Activated CD4-positive, alpha-beta T cell treated with anti-CD3 and anti-CD28 coated beads for 24 hours (primary cell): ENCODE measurements at regions not wholly inside any gene's neighbourhood (a gene's known extent, or its start where the extent isn't known, plus 50 kb on each side); places are given as distances from the start of the nearest gene placed in this dataset.
"Not testable (repeated sequence)": the region's sequence is repeated elsewhere in the genome, so short reads cannot be mapped to it uniquely, and the experiment has no call there.

Experiments
- DNase-seq, 2 donors: peaks; one replicate each; pipeline ENCODE4 v3.0.0-alpha.2; 2020; ENCODE audit warnings: low read depth in 2 of 2

DNA sequence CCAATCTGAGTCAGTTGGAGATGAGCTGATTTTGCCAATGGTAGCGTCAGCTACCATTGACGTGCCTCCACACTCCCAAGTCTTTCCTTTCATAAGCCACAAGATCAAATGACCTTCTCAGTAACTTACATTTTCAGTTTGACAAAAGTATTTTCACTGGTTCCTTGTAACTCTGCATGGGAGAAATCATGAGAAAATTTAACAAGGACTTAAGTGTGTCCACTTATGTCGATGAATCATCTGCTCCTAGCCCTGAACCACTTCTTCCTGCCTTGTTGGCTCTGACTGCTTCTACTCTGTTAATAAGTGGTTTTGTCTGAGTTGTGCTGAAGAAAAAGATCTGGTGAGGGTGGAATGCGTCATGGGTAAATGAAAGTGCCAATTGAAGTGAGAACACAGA is 101.2 kb downstream of the NFKBIZ start:
- DNase-seq: no peak

GRCh38 chr3:101950985-101951733 is 101.8 kb downstream of the NFKBIZ start:
- no peak for DNase-seq

DNA sequence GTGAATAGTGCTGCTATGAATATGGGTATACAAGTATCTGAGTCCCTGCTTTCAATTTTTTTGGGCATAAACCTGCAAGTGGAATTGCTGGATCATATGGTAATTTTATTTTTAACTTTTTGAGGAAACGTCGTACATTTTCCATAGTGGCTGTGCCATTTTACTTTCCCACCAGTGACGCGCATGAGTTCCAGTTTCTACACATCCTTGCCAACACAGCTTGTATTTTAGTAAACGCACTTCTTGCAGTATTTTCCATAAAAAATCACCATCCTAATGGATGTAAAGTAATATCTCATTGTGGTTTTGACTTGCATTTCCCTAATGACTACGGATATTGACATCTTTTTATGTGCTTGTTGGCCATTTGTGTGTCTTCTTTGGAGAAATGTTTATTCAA is 105.0 kb downstream of the NFKBIZ start:
- DNase-seq: no peak

DNA sequence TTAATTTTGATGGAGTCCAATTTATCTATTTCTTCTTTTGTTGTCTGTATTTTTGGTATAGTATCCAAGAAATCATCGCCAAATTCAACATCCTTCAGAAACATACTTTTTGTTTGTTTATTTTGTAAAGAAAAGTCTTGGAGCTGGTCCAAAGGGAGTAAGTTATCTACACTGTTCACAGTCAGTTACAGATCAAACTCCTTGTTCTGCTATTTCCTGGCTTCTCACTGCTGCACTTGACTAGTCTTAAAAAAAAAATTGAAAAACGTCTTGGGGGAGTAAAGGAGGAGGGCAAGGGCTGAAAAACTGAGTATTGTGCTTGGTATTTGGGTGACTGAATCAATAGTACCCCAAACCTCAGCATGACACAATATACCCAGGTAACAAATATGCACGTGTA is 105.6 kb downstream of the NFKBIZ start:
- no peak for DNase-seq

GRCh38 chr3:101962055-101962454 is 112.7 kb downstream of the NFKBIZ start:
- DNase-seq: no peak

DNA sequence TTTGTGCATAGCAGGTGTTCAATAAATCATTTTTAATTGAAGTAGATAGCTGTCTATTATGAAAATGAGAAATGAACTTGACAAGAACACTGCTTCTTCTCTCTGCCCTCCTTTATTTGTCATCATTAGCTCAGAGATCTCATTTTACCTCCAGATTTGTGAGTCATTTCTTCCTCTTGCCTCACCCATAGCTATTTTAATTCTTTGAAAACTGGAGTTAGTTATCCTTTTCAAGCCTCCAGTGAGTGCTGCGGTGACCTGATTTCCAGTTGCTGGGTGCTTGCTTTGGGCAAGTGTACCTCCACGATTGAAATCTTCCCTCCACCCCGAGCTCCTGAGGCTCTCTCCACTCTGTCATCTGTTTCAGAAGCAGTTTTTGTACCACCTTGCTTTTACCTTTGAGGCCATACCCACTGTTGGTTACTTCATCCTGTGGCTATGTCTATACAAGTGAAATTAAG is 114.6 kb downstream of the NFKBIZ start:
- no peak for DNase-seq

- no peak for DNase-seq
Observed at GRCh38 chr3:101964861-101965260, 115.5 kb downstream of the NFKBIZ start.

GRCh38 chr3:101966226-101966625 is 116.9 kb downstream of the NFKBIZ start:
- no peak for DNase-seq

GRCh38 chr3:101970212-101970611 is 120.9 kb downstream of the NFKBIZ start:
- no peak for DNase-seq

GRCh38 chr3:101970905-101971304 is 121.6 kb downstream of the NFKBIZ start:
- no peak for DNase-seq

DNA sequence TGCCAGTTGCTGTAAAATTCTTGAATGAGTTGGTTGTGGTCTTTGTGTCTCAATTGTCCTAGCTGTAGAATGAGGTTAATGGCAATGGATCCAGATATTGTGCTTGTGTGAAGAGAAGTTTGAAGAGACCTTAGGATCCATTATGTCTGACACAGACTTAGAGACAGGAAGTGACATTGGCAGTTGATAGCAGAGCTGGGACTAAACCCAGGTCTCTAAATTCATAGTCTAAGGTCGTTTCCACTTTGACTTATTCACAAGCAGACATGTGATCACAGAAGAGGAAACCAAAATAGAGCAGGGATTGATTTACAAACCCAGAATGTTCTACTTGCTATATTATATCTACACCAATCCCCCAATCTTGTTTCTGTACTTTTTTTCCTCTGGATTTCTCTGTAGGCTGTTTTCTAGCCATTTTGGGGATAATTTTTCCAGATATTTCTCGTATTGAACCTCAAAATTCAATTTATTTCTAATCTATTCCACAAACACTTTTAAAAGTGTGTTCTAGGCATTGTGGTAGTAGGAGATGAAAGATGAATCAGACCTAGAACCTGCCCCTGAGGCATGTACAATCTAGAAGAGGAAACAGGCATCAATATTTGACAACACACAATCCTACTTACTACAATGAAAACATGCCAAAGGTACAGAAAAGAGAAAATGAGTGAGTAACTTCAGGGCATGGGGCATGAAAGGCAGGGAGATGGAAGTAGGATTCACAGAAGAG is 123.3 kb downstream of the NFKBIZ start:
- DNase-seq: no peak

- no peak for DNase-seq
Observed at GRCh38 chr3:101973163-101973505, 123.8 kb downstream of the NFKBIZ start.

GRCh38 chr3:101975415-101975814 is 126.1 kb downstream of the NFKBIZ start:
- not testable (repeated sequence) for DNase-seq

DNA sequence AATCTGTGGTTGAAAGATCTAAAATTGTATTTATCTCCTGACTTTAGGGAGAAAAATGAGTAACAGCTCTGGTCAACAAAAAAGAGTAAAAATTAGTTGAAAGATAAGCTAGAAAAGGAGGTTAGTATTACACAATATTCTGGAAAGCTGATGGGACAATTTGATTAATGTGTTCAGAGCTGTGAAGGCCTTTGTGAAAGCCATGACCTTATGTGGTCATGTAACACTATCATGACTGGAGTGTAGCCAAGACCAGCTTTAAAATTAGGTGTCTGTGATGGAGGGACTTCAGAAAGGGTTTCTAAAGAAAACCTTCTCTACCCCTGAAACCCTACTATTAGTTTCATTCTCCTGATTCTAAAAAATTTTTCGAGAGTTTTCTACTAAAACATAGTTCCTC is 127.2 kb downstream of the NFKBIZ start:
- no peak for DNase-seq

- no peak for DNase-seq
Observed at GRCh38 chr3:101978348-101978747, 129.0 kb downstream of the NFKBIZ start.

DNA sequence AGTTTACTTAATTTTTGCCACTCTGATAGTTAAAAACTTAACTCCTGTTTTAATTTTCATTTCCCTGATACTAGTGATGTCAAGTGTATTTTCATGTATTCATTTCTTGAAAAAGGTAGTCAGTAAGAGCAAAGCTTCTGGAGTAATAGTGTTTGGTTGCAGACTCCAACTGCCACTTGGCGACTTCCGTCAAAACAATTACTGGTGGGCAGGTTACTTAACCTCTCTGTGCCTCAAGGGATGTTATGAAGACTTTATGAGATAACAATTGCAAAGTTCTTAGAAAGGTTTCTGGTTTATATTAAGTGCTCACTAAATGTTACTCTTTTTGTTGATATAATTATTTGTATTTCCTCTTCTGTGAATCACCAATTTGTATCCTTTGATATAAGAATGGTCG is 129.7 kb downstream of the NFKBIZ start:
- DNase-seq: no peak

DNA sequence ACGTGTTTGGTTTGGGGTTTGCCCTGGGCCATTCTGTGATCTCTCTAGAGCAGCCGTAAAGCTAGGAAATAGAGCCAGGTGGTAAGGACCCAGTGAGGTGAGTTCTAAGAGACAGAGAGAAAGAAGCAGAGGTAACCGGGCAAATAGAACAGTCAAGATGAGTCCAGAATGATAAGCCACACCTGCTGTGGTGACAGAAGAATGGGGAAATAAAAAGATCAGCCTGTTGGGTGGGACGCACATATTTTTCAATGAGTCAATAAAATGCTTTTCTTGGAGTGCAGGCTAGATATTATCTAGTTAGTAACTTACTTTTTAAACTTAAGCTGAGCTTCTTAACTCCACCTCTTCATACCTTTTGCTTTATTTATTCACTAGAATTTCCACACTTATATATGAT is 135.0 kb downstream of the NFKBIZ start:
- no peak for DNase-seq

GRCh38 chr3:101988596-101988995 is 139.3 kb downstream of the NFKBIZ start:
- peak in 1 of 2 donors; percentile 5 for DNase-seq

GRCh38 chr3:101989578-101990200 is 140.4 kb downstream of the NFKBIZ start:
- DNase-seq: no peak

DNA sequence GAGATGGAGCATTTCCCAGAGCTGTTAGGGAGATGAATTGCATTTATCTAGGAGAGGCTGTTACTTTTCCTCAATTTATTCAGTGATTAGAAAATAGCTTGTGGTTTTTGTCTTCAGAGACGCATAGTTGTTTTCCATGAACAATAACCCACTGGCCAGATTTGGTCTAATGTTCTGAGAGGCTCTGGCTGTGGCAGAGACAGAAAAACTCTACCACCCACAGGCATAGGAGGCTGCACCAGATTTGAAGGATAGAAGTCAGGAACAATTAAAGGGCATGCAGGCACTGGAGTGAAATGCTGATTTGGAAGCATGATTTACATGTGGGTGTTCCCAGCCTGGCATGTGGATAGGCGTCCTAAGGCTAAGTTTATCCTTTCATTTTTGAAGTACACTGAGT is 143.5 kb downstream of the NFKBIZ start:
- no peak for DNase-seq

DNA sequence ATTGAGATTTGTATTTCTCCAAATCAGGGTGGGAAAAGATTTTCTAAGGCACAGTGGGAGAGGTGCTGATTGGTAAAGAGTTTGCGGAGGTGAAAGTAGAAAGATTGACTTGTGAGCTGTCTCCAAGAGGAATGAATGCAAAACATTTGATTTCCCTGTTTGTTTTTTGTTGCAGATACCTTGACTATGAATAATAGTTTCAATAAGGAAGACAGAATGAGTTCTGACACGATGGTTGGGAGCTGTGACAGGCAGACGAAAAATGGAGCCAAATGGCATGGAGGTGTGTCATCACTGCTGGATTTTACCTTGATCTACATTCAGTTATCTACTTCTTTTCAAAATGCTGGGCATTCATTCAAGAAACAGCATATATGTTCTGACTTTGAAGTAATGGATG is 145.1 kb downstream of the NFKBIZ start:
- DNase-seq: no peak

GRCh38 chr3:101995371-101996046 is 146.2 kb downstream of the NFKBIZ start:
- no peak for DNase-seq
